CD4-positive, alpha-beta T cell (primary cell): ENCODE measurements at regions not wholly inside any gene's neighbourhood (a gene's known extent, or its start where the extent isn't known, plus 50 kb on each side); places are given as distances from the start of the nearest gene placed in this dataset.

ENCODE experiments used
- ATAC-seq: fragments of 200-7000 bp; cut with Tn5 transposase; one replicate; pipeline ENCODE4 v1.10.0; 2022; ENCODE audit warnings: mild to moderate bottlenecking; ENCODE audit not compliant: poor library complexity
- CTCF ChIA-PET: fragments of 350-600 bp; sonication (Branson Sonifier 250); formaldehyde crosslinking; loops from one replicate; lab custom pipeline; 2021; ENCODE audit warnings: antibody characterized with exemption, inconsistent platforms; lab: Charles Lee
- POLR2A ChIA-PET: fragments of 350-600 bp; sonication (Branson Sonifier 250); formaldehyde crosslinking; loops from one replicate; lab custom pipeline; 2021; ENCODE audit warnings: antibody characterized with exemption, inconsistent platforms; lab: Charles Lee
- DNase-seq, 14 experiments: peaks; one replicate each; pipeline ENCODE4 v3.0.0-alpha.2; 2013 to 2020; ENCODE audit warnings: mixed read lengths in 2 of 14
- H3K27ac ChIP-seq, 2 donors: one replicate each; pipeline versions ENCODE4 v1.5.1 to v1.7.0; 2013; ENCODE audit warnings: low read length in 2 of 2, low read depth in 1 of 2, mild to moderate bottlenecking in 1 of 2
- H3K27me3 ChIP-seq, 2 experiments: 1 replicate in 1 of 2; 2 replicates in 1 of 2; pipeline versions ENCODE4 v1.6.1 to v1.7.0; 2013; ENCODE audit warnings: low read length in 2 of 2, control low read depth in 1 of 2, mild to moderate bottlenecking in 1 of 2, moderate library complexity in 1 of 2; ENCODE audit not compliant: insufficient read depth in 2 of 2, control insufficient read depth in 1 of 2
- H3K36me3 ChIP-seq: one replicate; pipeline ENCODE4 v1.6.1; 2013; ENCODE audit warnings: low read length, control low read depth; ENCODE audit not compliant: insufficient read depth
- H3K4me1 ChIP-seq: one replicate; pipeline ENCODE4 v1.6.1; 2013; ENCODE audit warnings: low read length, control low read depth; ENCODE audit not compliant: insufficient read depth
- H3K4me3 ChIP-seq: one replicate; pipeline ENCODE4 v1.5.1; 2013; ENCODE audit warnings: mild to moderate bottlenecking, low read length, moderate library complexity
- H3K9me3 ChIP-seq, 2 experiments: 1 replicate in 1 of 2; 2 replicates in 1 of 2; pipeline versions ENCODE4 v1.6.1 to v1.7.0; 2013; ENCODE audit warnings: low read length in 2 of 2, mild to moderate bottlenecking in 2 of 2, control low read depth in 1 of 2, moderate library complexity in 1 of 2; ENCODE audit not compliant: control insufficient read depth in 1 of 2, insufficient read depth in 1 of 2
- H3K27ac Mint-ChIP-seq: one replicate; pipeline ENCODE4 v1.8.0; 2020; ENCODE audit warnings: mixed read lengths
- H3K27me3 Mint-ChIP-seq: one replicate; pipeline ENCODE4 v1.8.0; 2021; ENCODE audit warnings: mixed read lengths
- H3K36me3 Mint-ChIP-seq: one replicate; pipeline ENCODE4 v1.8.0; 2021; ENCODE audit warnings: low read depth, mixed read lengths
- H3K4me1 Mint-ChIP-seq: one replicate; pipeline ENCODE4 v1.8.0; 2021; ENCODE audit warnings: low read depth, mixed read lengths
- H3K4me3 Mint-ChIP-seq: one replicate; pipeline ENCODE4 v1.8.0; 2020; ENCODE audit warnings: mild to moderate bottlenecking, mixed read lengths
- H3K9me3 Mint-ChIP-seq: one replicate; pipeline ENCODE4 v1.8.0; 2020; ENCODE audit warnings: mixed read lengths
- intact Hi-C, 2 experiments: fragments of 100-400 bp; cut with DNase I in 1 of 2; cut with micrococcal nuclease in 1 of 2; formaldehyde crosslinking; loops; one replicate each; pipeline versions ENCODE4 v1.15.1 to v1.9.0; 2023 to 2025; cut with DNase I, micrococcal nuclease
- TF ChIP-seq, protein P1 (sequence below): fragments of 200-600 bp; IDR thresholded peaks from one replicate; pipeline ENCODE4 v1.8.0; 2022; ENCODE audit warnings: antibody characterized with exemption, mild to moderate bottlenecking

DNA sequence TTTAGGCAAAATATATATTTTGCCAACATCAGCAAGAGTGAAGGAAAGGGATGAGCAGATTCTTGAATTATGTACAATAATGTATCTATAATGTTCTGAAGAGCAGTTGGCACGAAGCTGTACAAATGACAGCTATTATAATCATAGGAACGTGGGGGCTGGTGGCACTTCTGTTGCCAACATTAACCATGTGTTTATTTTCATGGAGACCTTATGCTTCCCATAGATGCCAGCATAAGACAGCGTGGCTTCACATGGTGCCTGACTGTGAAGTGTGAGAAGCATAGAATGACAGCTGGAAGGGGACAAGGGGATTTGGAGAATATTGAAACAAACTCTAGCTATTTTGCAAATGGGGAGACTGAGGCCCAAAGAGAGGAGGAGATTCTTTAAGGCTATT is 52.6 kb upstream of the ATP10B start:
- H3K36me3 ChIP-seq, result no peaks in the 10 kb centered on the region
- no peak overlapping the region for H3K4me3 Mint-ChIP-seq
- ChIA-PET CTCF (no interaction called here), POLR2A (no interaction called here)
- H3K27ac Mint-ChIP-seq, result no peak overlapping the region
- no peaks in the 10 kb centered on the region for H3K4me1 Mint-ChIP-seq
- intact Hi-C loops, result no loop called here
- no peaks in the 10 kb centered on the region for H3K4me1 ChIP-seq
- H3K4me3 ChIP-seq, result no peak overlapping the region
- no peaks in the 10 kb centered on the region for H3K36me3 Mint-ChIP-seq
- no peaks in the 10 kb centered on the region for H3K9me3 ChIP-seq
- H3K27ac ChIP-seq, result no peak overlapping the region
- peaks cover 5% of the 10 kb centered on the region for H3K27me3 Mint-ChIP-seq
- TF ChIP-seq, protein P1, sequence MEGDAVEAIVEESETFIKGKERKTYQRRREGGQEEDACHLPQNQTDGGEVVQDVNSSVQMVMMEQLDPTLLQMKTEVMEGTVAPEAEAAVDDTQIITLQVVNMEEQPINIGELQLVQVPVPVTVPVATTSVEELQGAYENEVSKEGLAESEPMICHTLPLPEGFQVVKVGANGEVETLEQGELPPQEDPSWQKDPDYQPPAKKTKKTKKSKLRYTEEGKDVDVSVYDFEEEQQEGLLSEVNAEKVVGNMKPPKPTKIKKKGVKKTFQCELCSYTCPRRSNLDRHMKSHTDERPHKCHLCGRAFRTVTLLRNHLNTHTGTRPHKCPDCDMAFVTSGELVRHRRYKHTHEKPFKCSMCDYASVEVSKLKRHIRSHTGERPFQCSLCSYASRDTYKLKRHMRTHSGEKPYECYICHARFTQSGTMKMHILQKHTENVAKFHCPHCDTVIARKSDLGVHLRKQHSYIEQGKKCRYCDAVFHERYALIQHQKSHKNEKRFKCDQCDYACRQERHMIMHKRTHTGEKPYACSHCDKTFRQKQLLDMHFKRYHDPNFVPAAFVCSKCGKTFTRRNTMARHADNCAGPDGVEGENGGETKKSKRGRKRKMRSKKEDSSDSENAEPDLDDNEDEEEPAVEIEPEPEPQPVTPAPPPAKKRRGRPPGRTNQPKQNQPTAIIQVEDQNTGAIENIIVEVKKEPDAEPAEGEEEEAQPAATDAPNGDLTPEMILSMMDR, result no peak
- ATAC-seq, result no peak
- DNase-seq, result no peak
- no peaks in the 10 kb centered on the region for H3K9me3 Mint-ChIP-seq
- no peaks in the 10 kb centered on the region for H3K27me3 ChIP-seq

DNA sequence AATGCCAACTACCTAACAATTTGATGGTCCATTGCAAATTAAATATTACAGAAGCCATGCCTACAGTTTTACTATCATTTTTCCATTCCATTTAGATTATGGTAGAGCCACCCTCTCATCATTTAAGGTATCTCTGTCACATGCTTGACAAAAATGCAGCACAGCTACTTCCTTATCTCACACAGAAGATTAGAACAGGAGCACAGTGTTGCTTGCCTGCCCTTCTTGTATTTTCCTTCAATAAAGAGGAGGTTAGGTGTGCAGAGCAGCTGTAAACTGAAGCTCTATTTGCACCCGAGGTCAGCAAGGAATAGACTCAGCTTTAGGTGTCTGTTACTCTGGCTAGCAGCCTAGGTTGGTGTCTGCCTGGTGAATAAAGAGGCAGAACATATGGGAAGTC is 51.5 kb upstream of the ATP10B start:
- POLR2A ChIA-PET, result no interaction called here
- ATAC-seq, result no peak
- H3K9me3 Mint-ChIP-seq, result no peaks in the 10 kb centered on the region

DNA sequence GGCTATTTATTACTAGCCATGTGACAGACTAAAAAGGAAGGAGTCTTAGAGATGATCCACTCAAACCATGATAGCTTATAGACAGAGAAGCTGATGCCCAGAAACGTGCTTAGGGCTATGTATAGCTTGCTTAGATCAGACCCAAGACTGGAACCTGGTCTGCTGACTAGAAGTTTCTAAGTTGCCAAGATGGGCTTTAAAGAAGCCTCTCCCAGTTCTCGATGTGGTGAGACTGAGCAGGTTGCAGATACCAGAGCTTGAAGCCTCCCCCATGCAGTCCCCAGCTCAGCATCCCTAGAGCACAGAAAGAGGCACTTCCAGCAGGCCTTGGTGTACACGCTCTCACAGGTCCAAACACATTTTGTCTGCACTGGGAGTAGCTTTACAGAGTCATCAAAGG is 51.1 kb upstream of the ATP10B start:
- H3K4me1 Mint-ChIP-seq, result no peaks in the 10 kb centered on the region
- no peak overlapping the region for H3K4me3 ChIP-seq

More for the DNA sequence above, 51.5 kb upstream of the ATP10B start:
- Mint-ChIP-seq H3K27me3 (no peaks in the 10 kb centered on the region), H3K4me3 (no peak overlapping the region), H3K27ac (no peak overlapping the region), H3K36me3 (no peaks in the 10 kb centered on the region), H3K4me1 (no peaks in the 10 kb centered on the region)
- H3K4me3 ChIP-seq, result no peak overlapping the region
- H3K9me3 ChIP-seq, result no peaks in the 10 kb centered on the region
- TF ChIP-seq, protein P1, result no peak
- no peak for DNase-seq
- intact Hi-C loops, result no loop called here
- CTCF ChIA-PET, result no interaction called here
- H3K36me3 ChIP-seq, result no peaks in the 10 kb centered on the region
- H3K27me3 ChIP-seq, result no peaks in the 10 kb centered on the region
- no peaks in the 10 kb centered on the region for H3K4me1 ChIP-seq
- no peak overlapping the region for H3K27ac ChIP-seq

More for the DNA sequence above, 51.1 kb upstream of the ATP10B start:
- no peaks in the 10 kb centered on the region for H3K27me3 ChIP-seq
- H3K4me3 Mint-ChIP-seq, result no peak overlapping the region
- H3K27me3 Mint-ChIP-seq, result no peaks in the 10 kb centered on the region
- H3K27ac Mint-ChIP-seq, result no peak overlapping the region
- CTCF ChIA-PET, result no interaction called here
- ATAC-seq (no peak), DNase-seq (no peak)
- no peaks in the 10 kb centered on the region for H3K9me3 Mint-ChIP-seq
- H3K4me1 ChIP-seq, result no peaks in the 10 kb centered on the region
- TF ChIP-seq, protein P1, result no peak
- no peaks in the 10 kb centered on the region for H3K36me3 ChIP-seq
- POLR2A ChIA-PET, result no interaction called here
- intact Hi-C loops, result no loop called here
- H3K36me3 Mint-ChIP-seq, result no peaks in the 10 kb centered on the region
- no peaks in the 10 kb centered on the region for H3K9me3 ChIP-seq
- H3K27ac ChIP-seq, result no peak overlapping the region
